NCI-H1092 treated with DMSO at 0.1 percent for 48 hours (cell line): ENCODE measurements at regions not wholly inside any gene's neighbourhood (a gene's known extent, or its start where the extent isn't known, plus 50 kb on each side); places are given as distances from the start of the nearest gene placed in this dataset.

ENCODE experiments used
- DNase-seq: peaks from one replicate; lab custom pipeline; 2025; lab: John Stamatoyannopoulos, UW

DNA sequence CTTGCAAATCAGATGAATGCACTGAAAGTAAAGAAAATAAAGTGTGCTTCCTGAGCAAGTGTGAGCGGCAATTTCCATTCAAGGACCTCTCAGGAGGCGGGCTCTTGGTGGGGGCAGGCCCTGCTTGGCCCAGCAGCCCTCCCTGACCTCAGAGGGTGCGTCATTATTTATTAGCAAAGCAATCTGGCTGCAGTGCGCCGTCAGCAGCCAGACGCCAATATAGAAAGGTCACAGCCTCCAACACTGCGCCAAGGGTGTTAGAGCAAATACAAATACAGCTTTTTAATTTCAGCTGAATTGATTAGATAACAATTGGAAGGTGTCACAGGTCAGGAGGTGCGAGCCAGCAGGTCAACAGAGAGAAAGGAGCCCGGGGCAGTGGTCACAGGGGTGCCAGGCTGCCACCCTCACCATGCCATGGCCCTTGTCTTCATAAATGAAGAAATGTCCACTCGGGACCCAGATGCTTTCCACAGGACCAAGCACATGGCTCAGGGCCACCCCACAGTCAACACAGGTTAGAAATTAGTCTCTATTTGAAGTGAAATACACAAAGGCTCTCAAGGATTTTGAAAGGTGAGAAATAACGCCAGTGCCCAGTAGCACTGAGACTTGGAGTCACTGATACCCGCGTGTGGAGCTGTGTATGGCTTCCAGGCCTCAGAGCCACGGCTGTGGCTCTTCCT lies 309.8 kb downstream of the IRX2 start:
- DNase-seq: no peak

DNA sequence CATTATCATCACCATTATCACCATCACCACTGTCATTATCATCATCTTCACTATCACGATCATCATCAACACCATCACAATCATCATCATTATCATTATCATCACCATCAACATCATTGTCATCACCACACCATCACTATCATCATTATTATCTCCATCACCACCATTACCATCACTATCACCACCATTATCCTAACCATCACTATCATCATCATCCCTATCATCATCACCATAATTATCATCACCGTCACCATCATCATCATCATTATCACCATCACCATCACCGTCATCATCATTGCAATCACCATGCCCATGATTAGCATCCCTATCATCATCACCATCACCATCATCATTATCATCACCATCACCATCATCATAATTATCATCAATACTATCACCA lies 311.9 kb downstream of the IRX2 start:
- DNase-seq: no peak

DNA sequence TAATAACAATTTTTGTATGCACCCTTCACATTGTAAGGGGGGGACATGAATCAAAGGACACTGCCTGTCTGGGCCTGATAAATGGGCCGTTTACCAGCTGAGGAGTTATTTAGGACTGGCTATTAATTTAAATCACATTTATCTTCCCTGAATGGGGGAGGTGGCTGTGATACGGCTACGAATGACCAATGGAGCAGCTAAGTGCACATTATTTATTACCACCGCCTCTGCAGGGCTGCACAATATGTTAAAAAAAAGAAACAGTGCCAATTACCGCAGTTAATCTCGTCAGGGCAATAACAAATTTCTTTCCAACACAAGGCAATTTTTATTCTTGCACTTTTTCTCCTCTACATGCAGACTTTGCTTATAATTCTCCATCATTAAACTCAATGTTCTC lies 318.4 kb downstream of the IRX2 start:
- no peak for DNase-seq

DNA sequence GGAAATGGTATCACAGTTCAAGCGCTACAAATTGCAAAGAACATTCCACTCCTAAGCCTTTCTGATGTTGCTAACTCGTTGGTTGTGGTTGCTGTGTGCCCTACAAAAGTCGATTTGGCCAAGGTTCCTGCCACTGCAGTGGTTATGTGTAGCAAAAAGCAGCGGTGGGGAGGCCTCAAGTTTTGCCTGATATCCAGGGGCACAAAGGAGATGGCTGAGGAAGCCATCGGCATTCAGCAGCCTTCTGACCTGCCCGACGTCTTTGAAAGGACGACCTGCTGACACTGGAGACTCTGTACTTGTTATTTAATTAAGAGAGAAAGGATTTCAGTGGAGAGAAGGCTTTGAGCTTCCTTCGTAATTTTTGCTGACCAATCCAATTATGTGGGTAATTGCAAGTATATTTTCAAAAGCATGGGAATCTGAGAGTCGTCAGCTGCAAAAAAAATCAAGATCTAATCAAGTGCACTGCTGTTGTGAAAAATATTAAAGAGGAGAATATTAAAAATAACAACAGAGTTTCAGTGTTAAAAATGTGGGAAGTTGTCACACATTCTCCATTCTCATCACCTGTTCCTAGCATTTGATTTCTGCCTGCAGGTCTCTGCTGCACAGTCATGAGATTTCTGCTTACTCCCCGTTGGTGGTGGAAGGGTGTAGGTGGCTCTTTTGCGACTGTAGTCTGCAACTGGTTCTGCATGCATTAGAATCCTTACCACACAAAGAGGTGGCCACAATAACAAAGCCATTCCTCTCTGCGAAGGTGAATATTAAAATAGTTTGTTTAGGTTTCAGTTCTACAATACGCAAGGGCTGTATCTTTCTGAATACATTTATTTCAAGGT lies 319.2 kb downstream of the IRX2 start:
- no peak for DNase-seq

DNA sequence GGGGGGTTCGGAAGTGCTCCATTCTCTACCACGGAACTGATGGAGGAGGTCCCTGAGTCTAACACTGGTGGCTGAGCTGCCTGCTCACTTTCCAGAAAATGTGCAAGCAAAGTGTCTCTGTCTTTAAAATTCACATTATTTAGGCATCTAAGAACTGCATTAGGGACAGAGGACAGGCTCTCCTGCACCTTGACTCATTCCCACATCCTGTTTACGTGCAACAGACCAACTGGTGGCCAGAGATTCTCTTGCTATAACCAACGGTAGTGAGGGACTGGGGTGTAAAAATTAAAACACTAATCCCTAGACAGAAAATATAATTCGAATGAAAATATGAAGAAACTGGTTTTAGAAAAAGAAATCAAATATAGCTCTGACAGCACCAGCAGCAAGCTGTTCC lies 320.9 kb downstream of the IRX2 start:
- DNase-seq: peak; percentile 49

DNA sequence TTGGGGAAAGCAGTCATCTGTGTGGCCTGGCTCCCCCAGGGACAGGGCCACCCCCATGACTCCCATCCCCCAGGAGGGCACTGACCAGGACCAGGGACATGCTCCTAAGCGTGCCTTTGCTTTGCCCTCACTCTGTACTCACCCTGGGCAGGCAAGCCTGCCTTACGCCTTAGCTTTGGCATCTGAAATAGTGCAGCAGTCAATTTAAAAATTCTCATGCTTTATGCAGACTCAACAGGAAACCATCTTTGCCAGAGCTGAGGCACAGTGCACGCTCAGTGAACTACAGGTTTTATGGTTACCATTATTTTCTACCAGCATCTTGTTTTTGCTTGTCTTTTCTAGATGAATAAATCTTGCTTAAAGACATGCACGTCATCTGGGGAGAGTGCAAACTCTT lies 323.5 kb downstream of the IRX2 start:
- no peak for DNase-seq

DNA sequence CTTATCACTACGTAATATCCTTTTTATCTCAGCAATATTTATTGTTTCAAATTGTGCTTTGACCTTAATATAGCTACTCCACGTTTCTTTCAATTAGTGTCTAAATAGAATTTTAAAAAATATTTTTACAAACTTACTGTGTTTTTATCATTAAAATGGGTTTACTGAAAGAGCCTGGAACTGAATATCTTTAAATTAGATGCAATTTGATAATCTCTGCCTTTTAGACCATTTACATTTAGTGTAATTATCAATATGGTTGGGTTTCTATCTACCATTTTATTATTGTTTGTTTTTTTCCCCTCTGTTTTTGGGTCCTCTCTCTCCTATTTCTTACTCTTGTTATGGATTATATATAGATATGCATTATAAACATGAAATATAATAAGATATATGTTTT lies 327.8 kb downstream of the IRX2 start:
- DNase-seq: no peak

DNA sequence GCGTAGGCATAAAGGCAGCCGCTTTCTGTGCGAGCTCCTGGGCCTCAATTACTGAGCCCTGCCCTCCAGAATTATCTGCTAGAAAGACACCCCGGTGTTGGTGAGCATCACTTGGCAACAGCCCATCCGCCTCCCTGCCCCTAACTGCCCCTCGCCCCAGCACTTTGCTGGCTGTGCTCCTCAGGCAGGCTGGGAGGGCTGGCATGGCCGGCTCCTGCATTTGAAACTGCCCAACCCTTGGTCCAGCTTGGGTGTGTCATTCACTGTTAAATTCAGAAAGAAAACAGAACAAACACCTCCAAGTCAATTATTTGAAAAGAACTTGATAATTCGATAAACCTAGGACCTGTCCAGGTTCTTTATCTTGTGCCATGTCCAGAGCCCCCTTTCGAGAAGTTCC lies 334.2 kb downstream of the IRX2 start:
- no peak for DNase-seq

DNA sequence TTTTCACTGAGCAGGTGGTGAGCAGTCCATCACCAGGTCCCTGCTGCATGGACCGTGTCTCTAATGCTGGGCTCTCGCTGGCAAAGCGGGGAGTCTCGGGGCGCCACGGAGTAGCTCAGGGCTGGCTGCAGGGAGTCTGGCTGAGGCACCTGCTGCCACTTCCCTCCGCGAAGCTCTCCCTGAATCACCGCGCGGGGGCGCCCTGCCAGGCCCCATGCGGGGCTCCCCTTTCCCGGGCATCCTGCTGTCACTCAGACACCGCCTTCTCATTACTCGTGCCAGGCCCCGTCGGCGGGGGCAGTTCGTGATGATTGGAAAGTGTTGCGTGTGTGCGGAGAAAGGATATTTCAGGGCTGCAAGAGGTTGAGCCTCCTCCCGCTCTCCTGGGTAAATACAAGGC lies 335.8 kb downstream of the IRX2 start:
- no peak for DNase-seq

DNA sequence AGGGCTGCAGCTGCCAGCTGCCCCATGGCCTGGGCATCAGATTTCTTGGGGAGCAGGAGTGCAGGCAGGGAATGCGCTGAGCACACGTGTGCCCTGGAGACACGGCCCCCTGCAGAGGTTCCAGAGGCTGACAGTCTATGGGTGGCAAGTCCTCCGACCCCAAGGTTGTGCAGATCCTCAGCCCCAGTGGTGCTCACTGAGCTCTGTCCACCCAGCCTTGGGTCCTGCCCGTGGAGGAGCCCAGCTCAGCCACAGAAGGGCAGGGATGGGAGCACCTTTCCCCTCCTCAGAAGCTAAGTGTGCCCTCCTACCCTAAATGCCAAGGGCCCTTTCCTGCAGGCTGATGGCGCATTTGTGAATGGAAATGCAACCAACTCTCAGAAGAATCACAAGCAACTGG lies 341.0 kb downstream of the IRX2 start:
- DNase-seq: no peak

DNA sequence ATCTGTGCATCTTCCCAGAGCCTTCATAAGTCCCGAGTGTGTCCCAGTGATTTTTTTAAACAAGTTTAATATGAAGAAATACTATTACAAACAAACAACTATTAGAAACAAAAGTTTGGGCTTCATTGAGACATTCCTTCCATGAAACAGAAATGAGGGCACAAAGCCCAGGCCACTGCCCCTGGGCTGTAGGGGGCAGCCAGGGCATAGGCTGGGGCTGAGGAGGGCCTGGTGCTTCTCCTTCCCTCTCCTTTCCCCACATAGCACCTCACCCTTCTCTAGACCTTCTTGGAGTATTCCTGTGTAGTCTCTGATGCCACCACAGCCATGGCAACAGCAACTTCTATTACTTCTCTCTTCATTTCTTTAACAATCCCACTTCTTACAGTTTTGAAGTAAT lies 348.2 kb downstream of the IRX2 start:
- no peak for DNase-seq

DNA sequence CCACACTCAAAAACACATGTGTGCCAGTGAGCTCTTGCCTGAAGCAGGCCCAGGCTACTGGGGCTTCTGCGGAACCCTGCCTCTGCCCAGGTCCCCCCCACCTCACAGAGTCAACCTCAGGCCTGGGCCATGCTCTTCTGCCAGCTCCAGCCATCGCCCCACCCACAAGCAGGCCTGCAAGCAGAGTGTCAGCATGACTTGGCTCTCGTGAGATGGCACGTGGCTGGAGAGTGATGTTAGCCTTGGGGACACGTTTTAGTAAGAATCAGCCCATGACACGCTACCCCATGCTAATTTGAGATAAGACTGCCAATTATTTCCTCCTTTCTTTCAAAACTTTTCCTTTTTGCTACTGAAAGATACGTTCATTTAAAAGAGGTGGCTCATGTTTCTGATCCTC lies 351.7 kb downstream of the IRX2 start:
- no peak for DNase-seq

DNA sequence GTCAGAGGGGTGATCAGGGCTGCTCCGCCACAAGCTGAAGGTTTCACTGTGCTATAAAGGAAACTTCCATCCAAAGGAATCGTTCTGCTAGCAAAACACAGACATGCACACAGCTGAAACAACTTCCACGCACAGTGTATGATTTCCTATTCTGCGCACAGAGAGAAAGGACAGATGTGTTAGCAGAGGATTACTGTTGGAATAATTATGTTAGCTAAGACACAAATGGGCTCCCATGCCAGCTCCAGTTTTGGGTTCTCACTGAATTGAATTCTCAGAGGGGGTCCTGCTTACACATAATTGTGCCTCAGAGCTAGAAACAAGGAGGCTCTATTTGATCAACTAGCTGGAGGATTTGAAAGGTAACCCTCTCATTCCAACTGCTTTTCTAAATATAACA lies 352.4 kb downstream of the IRX2 start:
- no peak for DNase-seq

DNA sequence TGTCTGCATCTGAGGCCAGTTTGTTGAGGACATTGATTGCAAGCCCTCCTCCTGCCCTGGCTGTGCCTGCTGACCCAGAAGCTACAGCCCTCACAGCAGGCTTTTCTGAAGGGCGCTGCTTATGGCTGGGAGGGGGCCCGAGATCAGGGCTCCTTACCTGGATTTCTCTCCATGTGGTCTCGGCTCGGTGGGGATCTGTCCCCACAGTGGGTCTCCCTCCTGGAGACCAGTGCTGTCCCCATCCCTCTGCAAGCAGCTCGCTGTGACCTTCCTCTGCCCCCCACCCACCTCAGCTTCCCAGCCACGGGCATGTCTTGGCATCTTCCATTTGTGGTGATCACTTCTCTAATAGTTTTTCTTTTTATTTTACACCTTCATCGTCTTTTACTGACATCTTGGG lies 357.9 kb downstream of the IRX2 start:
- DNase-seq: no peak

DNA sequence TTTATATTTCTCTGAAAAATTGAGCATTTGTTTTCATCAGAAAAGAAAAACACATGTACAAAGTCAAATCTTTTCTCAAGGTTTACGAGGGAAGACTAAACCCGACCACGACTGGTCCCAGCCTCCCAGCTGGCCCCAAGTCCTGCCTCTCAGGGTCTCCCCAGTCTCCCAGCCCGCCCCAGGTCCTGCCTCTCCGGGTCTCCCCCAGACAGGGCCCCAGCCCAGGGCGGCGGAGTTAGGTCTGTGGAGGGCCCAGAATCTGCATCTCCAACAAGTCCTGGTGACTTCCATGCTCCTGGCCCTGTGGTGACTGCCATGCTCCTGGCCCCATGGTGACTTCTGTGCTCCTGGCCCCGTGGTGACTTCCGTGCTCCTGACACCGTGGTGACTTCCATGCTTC lies 359.9 kb downstream of the IRX2 start:
- DNase-seq: no peak

DNA sequence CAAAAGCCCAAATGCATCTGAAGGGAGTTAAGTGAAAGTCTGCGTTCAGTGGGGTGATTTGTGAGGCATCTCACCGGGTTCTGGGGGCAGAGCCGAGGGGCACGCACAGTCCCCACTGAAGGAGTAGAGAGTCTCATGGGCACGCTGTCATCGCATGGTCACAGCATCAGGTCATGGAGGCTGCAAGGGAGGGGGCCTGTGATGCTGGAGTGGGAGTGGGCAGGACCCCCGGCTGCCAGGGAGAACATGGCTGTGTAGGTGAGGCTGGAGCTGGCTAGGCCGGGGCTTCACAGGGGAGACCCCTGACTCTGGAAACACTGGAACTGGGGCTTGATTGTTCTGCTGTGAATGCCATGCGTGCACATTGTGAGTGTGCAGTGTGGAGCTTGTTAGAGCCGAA lies 360.5 kb downstream of the IRX2 start:
- DNase-seq: no peak

DNA sequence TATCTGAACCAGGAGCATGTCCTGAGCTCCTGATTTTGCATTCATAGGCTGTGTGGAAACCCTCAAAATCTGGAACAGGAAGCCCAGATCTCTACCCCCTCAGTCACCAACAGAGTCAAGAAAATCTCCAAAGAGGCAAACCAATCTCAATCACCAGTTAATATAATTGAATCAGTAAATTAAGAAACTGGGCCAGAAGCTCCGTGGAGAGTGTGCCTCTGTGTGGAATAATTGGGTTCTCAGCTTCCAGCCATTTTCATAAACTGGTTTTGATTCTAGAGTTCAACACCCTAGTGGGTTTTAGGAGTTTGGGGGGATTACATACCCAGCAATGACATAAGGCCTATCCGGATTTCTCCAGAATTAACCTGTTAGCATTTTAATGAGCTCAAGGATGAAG lies 362.9 kb downstream of the IRX2 start:
- no peak for DNase-seq

DNA sequence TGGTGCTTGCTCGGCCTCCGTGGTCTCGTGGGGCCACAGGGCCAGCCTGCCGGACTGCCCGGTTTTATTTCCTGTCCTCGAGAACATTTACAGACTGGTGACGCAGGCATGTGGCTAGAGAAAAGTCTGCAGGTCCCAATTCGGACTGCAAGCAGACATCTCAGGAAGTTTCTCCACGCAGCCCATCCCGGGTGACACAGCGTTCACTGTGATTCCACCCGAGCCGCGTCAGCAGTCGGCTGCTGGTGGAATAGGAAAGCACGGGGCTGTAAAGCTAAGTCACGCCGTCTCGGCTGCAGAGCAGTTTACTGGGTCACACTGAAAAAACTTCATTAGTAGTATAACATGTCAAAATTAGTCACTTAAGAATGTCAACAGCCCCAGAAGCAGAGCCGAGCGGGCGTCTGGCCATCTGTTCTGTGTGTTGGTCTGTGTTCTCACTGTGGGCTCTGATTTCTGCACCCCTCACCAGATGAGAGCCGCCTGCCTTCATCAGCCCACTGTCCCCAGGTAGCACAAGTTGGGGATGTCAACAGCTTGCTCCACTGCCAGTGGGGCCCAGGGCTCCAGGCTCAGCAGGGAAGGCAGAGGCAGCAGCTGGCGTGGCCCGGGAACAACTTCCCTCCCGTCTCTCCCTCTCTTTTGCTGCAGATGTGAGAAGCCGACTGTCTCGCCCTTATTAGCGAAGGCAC lies 363.7 kb downstream of the IRX2 start:
- no peak for DNase-seq

DNA sequence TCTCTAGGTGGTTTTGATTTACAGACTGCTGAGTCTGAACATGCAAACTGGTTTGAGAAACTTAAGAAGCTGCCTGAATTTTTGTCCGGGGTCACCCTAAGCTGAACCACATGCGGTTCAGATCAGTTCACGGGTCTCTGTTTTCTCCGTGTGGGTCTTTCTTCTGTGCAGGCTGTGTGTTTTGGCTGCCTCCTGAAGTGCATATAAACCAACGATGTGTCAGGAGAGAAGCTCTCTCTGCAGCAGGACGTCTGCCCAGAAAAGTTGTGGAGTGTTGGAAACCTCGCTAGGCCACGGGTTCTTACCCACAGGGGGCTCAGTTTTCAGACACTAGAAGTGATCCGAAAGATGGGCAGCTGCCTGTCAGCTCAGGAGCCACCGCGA lies 364.2 kb downstream of the IRX2 start:
- no peak for DNase-seq

DNA sequence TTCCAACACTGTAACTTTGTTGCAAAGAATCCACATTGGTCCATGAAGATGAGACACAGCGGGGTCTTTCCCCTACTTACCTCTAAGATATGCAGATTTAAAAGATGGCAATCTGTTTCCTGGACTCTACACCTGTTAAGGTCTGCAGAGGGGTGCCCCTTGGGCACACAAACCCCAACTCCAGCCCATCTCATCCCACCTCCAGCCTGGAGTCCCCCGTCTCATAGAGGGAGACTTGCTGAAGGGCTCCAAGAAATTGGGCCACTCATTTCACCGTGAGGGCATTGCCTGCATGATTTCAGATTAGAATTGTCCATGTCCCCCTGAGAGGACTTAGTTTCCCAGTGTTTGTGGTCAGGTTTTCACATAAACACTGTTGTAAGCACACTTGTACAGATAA lies 365.7 kb downstream of the IRX2 start:
- DNase-seq: no peak

DNA sequence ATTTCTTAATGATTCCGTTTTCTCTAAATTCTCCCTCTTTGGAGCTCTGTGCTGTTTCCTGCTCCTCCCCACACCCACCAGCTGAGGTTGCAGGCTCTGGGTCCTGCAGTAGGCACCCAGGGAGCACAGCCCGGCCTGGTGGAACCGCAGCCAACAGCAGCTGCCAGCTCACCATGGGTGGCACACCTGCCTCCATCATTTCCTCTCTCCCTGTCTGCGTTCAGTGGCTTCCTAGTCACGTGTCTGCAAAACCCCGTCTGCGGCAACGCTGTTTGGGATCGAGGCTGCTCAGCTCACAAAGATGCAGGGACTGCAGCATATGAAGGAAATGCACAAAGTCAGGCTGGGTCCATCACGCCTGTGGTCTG lies 367.8 kb downstream of the IRX2 start:
- DNase-seq: peak; percentile 10

DNA sequence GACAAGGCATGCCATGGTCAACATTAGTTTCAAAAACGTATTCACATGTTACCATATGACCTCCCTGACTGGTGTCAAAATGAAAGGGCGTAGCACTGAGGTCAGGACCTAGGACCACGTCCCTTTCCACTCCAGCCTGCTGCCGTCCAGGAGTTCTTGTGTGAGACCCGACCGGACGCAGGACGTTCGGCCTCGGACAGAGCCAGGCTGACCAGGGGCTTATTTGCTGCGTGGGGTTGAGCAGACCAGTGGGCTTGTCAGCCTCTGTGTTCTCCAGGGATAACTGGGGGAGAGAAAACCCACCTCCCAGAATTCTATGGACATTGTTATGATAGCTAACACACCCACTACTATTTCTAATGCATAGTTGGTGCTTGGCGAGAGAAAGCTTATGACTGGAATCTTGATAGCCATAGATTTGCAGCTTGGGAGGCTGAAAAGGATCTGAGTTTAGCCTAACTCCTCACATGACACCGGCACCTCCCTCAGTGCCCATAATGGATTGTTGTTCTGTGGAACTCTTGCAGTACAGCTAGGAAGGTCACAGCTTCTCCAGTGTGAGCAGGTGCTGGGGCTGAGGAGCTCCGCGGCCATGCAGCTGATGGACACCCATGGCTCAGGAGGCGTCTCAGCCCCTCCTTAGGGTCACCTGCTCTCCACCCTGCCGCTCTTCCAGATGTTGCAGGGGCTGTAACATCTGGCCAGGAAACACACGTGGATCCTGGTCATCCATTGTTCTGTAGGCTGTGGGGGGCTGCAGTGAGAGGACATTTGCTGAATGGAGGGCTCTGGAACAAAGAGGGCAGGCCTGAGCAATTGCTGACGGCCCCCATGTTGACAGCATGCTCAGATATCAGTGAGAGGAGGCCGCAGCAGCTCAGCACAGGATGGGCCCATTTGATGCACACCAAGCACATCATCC lies 368.4 kb downstream of the IRX2 start:
- no peak for DNase-seq
